ENCODE measurements at regions not wholly inside any gene's neighbourhood (a gene's known extent, or its start where the extent isn't known, plus 50 kb on each side); places are given as distances from the start of the nearest gene placed in this dataset.

GRCh38 chr6:21999741-22000140 is 297.1 kb downstream of the PRL start:
- Histone ChIP-seq H3K27ac (ENCODE audit: low read length) (no peak overlapping the region), H3K4me1 (ENCODE audit: control insufficient read depth, insufficient read depth, low read length) (no peaks in the 10 kb centered on the region), H3K9me3 (ENCODE audit: control insufficient read depth, insufficient read depth, low read length) (no peaks in the 10 kb centered on the region), H3K27me3 (ENCODE audit: control insufficient read depth, insufficient read depth, low read length) (no peaks in the 10 kb centered on the region), H3K36me3 (ENCODE audit: control insufficient read depth, insufficient read depth, low read length) (peaks cover 2% of the 10 kb centered on the region; the same call in 1 of the 2 replicates), H3K4me3 (ENCODE audit: low read length) (no peak overlapping the region)
- no peak for DNase-seq (ENCODE audit: low read depth, low spot score)
- no CpG with 5 or more reads among the region's 1 CpG for WGBS (ENCODE audit: insufficient coverage, insufficient read length)

GRCh38 chr6:22001396-22002027 is 295.3 kb downstream of the PRL start:
- Histone ChIP-seq H3K4me1 (ENCODE audit: control insufficient read depth, insufficient read depth, low read length) (no peaks in the 10 kb centered on the region), H3K9me3 (ENCODE audit: control insufficient read depth, insufficient read depth, low read length) (no peaks in the 10 kb centered on the region), H3K27me3 (ENCODE audit: control insufficient read depth, insufficient read depth, low read length) (no peaks in the 10 kb centered on the region), H3K36me3 (ENCODE audit: control insufficient read depth, insufficient read depth, low read length) (peaks cover 2% of the 10 kb centered on the region; the same call in 1 of the 2 replicates), H3K4me3 (ENCODE audit: low read length) (no peak overlapping the region), H3K27ac (ENCODE audit: low read length) (no peak overlapping the region)
- no CpG with 5 or more reads among the region's 2 CpGs for WGBS (ENCODE audit: insufficient coverage, insufficient read length)
- DNase-seq (ENCODE audit: low read depth, low spot score): no peak

GRCh38 chr6:22003287-22003686 is 293.5 kb downstream of the PRL start:
- Histone ChIP-seq H3K36me3 (ENCODE audit: control insufficient read depth, insufficient read depth, low read length) (peaks cover 2% of the 10 kb centered on the region; the same call in 1 of the 2 replicates), H3K4me3 (ENCODE audit: low read length) (no peak overlapping the region), H3K4me1 (ENCODE audit: control insufficient read depth, insufficient read depth, low read length) (no peaks in the 10 kb centered on the region), H3K9me3 (ENCODE audit: control insufficient read depth, insufficient read depth, low read length) (no peaks in the 10 kb centered on the region), H3K27me3 (ENCODE audit: control insufficient read depth, insufficient read depth, low read length) (no peaks in the 10 kb centered on the region), H3K27ac (ENCODE audit: low read length) (no peak overlapping the region)
- no peak for DNase-seq (ENCODE audit: low read depth, low spot score)
- no CpG with 5 or more reads among the region's 3 CpGs for WGBS (ENCODE audit: insufficient coverage, insufficient read length)

- WGBS (ENCODE audit: insufficient coverage, insufficient read length): no CpG with 5 or more reads among the region's 3 CpGs
- H3K27me3 ChIP-seq (ENCODE audit: control insufficient read depth, insufficient read depth, low read length): no peaks in the 10 kb centered on the region
Measured at GRCh38 chr6:22006795-22007194, 290.0 kb downstream of the PRL start.

GRCh38 chr6:22007469-22007868 is 289.4 kb downstream of the PRL start:
- Histone ChIP-seq H3K27ac (ENCODE audit: low read length) (no peak overlapping the region), H3K9me3 (ENCODE audit: control insufficient read depth, insufficient read depth, low read length) (no peaks in the 10 kb centered on the region), H3K4me3 (ENCODE audit: low read length) (no peak overlapping the region), H3K27me3 (ENCODE audit: control insufficient read depth, insufficient read depth, low read length) (no peaks in the 10 kb centered on the region), H3K4me1 (ENCODE audit: control insufficient read depth, insufficient read depth, low read length) (peaks cover 1% of the 10 kb centered on the region; the same call in 1 of the 2 replicates), H3K36me3 (ENCODE audit: control insufficient read depth, insufficient read depth, low read length) (no peaks in the 10 kb centered on the region)
- no peak for DNase-seq (ENCODE audit: low read depth, low spot score)
- WGBS (ENCODE audit: insufficient coverage, insufficient read length): no CpG with 5 or more reads among the region's 3 CpGs

More at GRCh38 chr6:22006795-22007194, 290.0 kb downstream of the PRL start:
- Histone ChIP-seq H3K4me3 (ENCODE audit: low read length) (no peak overlapping the region), H3K27ac (ENCODE audit: low read length) (no peak overlapping the region), H3K36me3 (ENCODE audit: control insufficient read depth, insufficient read depth, low read length) (no peaks in the 10 kb centered on the region), H3K4me1 (ENCODE audit: control insufficient read depth, insufficient read depth, low read length) (peaks cover 1% of the 10 kb centered on the region; the same call in 1 of the 2 replicates), H3K9me3 (ENCODE audit: control insufficient read depth, insufficient read depth, low read length) (no peaks in the 10 kb centered on the region)
- DNase-seq (ENCODE audit: low read depth, low spot score): no peak

GRCh38 chr6:22008248-22008836 is 288.5 kb downstream of the PRL start:
- Histone ChIP-seq H3K27ac (ENCODE audit: low read length) (no peak overlapping the region), H3K4me3 (ENCODE audit: low read length) (no peak overlapping the region), H3K9me3 (ENCODE audit: control insufficient read depth, insufficient read depth, low read length) (no peaks in the 10 kb centered on the region), H3K36me3 (ENCODE audit: control insufficient read depth, insufficient read depth, low read length) (no peaks in the 10 kb centered on the region), H3K27me3 (ENCODE audit: control insufficient read depth, insufficient read depth, low read length) (no peaks in the 10 kb centered on the region), H3K4me1 (ENCODE audit: control insufficient read depth, insufficient read depth, low read length) (peaks cover 1% of the 10 kb centered on the region; the same call in 1 of the 2 replicates)
- no peak for DNase-seq (ENCODE audit: low read depth, low spot score)
- WGBS (ENCODE audit: insufficient coverage, insufficient read length): no CpG with 5 or more reads among the region's 3 CpGs

- no CpG with 5 or more reads among the region's 3 CpGs for WGBS (ENCODE audit: insufficient coverage, insufficient read length)
- H3K27me3 ChIP-seq (ENCODE audit: control insufficient read depth, insufficient read depth, low read length): no peaks in the 10 kb centered on the region
- peaks cover 1% of the 10 kb centered on the region; the same call in 1 of the 2 replicates for H3K4me1 ChIP-seq (ENCODE audit: control insufficient read depth, insufficient read depth, low read length)
- H3K36me3 ChIP-seq (ENCODE audit: control insufficient read depth, insufficient read depth, low read length): no peaks in the 10 kb centered on the region
- H3K27ac ChIP-seq (ENCODE audit: low read length): no peak overlapping the region
- H3K9me3 ChIP-seq (ENCODE audit: control insufficient read depth, insufficient read depth, low read length): no peaks in the 10 kb centered on the region
- DNase-seq (ENCODE audit: low read depth, low spot score): no peak
- no peak overlapping the region for H3K4me3 ChIP-seq (ENCODE audit: low read length)
Measured at GRCh38 chr6:22010102-22010501, 286.7 kb downstream of the PRL start.

- Histone ChIP-seq H3K4me3 (ENCODE audit: low read length) (no peak overlapping the region), H3K27me3 (ENCODE audit: control insufficient read depth, insufficient read depth, low read length) (no peaks in the 10 kb centered on the region)
- WGBS (ENCODE audit: insufficient coverage, insufficient read length): no CpG with 5 or more reads among the region's 7 CpGs
Measured at GRCh38 chr6:22015216-22015615, 281.6 kb downstream of the PRL start.

GRCh38 chr6:22015944-22016343 is 280.9 kb downstream of the PRL start:
- Histone ChIP-seq H3K27ac (ENCODE audit: low read length) (no peak overlapping the region), H3K9me3 (ENCODE audit: control insufficient read depth, insufficient read depth, low read length) (no peaks in the 10 kb centered on the region), H3K27me3 (ENCODE audit: control insufficient read depth, insufficient read depth, low read length) (no peaks in the 10 kb centered on the region), H3K4me1 (ENCODE audit: control insufficient read depth, insufficient read depth, low read length) (peaks cover 1% of the 10 kb centered on the region; the same call in 1 of the 2 replicates), H3K36me3 (ENCODE audit: control insufficient read depth, insufficient read depth, low read length) (peaks cover 2% of the 10 kb centered on the region; the same call in 1 of the 2 replicates), H3K4me3 (ENCODE audit: low read length) (no peak overlapping the region)
- DNase-seq (ENCODE audit: low read depth, low spot score): no peak
- WGBS (ENCODE audit: insufficient coverage, insufficient read length): no CpG with 5 or more reads among the region's 5 CpGs

More at GRCh38 chr6:22015216-22015615, 281.6 kb downstream of the PRL start:
- H3K27ac ChIP-seq (ENCODE audit: low read length): no peak overlapping the region
- peaks cover 2% of the 10 kb centered on the region; the same call in 1 of the 2 replicates for H3K36me3 ChIP-seq (ENCODE audit: control insufficient read depth, insufficient read depth, low read length)
- DNase-seq (ENCODE audit: low read depth, low spot score): no peak
- peaks cover 1% of the 10 kb centered on the region; the same call in 1 of the 2 replicates for H3K4me1 ChIP-seq (ENCODE audit: control insufficient read depth, insufficient read depth, low read length)
- no peaks in the 10 kb centered on the region for H3K9me3 ChIP-seq (ENCODE audit: control insufficient read depth, insufficient read depth, low read length)

GRCh38 chr6:22017272-22017671 is 279.6 kb downstream of the PRL start:
- no peaks in the 10 kb centered on the region for H3K9me3 ChIP-seq (ENCODE audit: control insufficient read depth, insufficient read depth, low read length)
- H3K27me3 ChIP-seq (ENCODE audit: control insufficient read depth, insufficient read depth, low read length): no peaks in the 10 kb centered on the region
- no peak overlapping the region for H3K4me3 ChIP-seq (ENCODE audit: low read length)
- H3K4me1 ChIP-seq (ENCODE audit: control insufficient read depth, insufficient read depth, low read length): no peaks in the 10 kb centered on the region
- WGBS (ENCODE audit: insufficient coverage, insufficient read length): no CpG with 5 or more reads among the region's 1 CpG
- DNase-seq (ENCODE audit: low read depth, low spot score): no peak
- H3K36me3 ChIP-seq (ENCODE audit: control insufficient read depth, insufficient read depth, low read length): peaks cover 5% of the 10 kb centered on the region; the same call in 1 of the 2 replicates
- no peak overlapping the region for H3K27ac ChIP-seq (ENCODE audit: low read length)
